Left lung (tissue), 4 donors: ENCODE measurements at regions not wholly inside any gene's neighbourhood (a gene's known extent, or its start where the extent isn't known, plus 50 kb on each side); places are given as distances from the start of the nearest gene placed in this dataset.
"Not testable (repeated sequence)": the region's sequence is repeated elsewhere in the genome, so short reads cannot be mapped to it uniquely, and the experiment has no call there.

Experiments
- ATAC-seq: fragments of 200-7000 bp; cut with Tn5 transposase; one replicate; pipeline ENCODE4 v1.9.1; 2020; ENCODE audit warnings: moderate library complexity
- DNase-seq, 4 donors: peaks; one replicate each; pipeline ENCODE4 v3.0.0-alpha.2; 2013 to 2020
- H3K27ac ChIP-seq, 2 donors: fragments of 200-600 bp; sonication (generic) in 1 of 2; one replicate each; pipeline versions ENCODE4 v1.5.0 to v1.8.0; 2020 to 2021
- H3K27me3 ChIP-seq, 2 donors: fragments of 200-600 bp; sonication (generic) in 1 of 2; one replicate each; pipeline versions ENCODE4 v1.5.0 to v1.8.0; 2020 to 2021
- H3K36me3 ChIP-seq, 2 donors: fragments of 200-600 bp; sonication (generic) in 1 of 2; one replicate each; pipeline versions ENCODE4 v1.5.0 to v1.8.0; 2020 to 2021
- H3K4me1 ChIP-seq, 2 donors: fragments of 200-600 bp; one replicate each; pipeline ENCODE4 v1.8.0; 2021
- H3K4me3 ChIP-seq, 2 donors: fragments of 200-600 bp; sonication (generic) in 1 of 2; one replicate each; pipeline versions ENCODE4 v1.5.0 to v1.8.0; 2020 to 2021; ENCODE audit warnings: mild to moderate bottlenecking in 1 of 2
- H3K9me3 ChIP-seq, 2 donors: fragments of 200-600 bp; sonication (generic) in 1 of 2; one replicate each; pipeline versions ENCODE4 v1.5.0 to v1.8.0; 2020 to 2021
- intact Hi-C, 2 donors: fragments of 100-400 bp; cut with DNase I; formaldehyde crosslinking; loops; one replicate each; pipeline versions ENCODE4 v1.11.2 to v1.14.2; 2022
- TF ChIP-seq, protein P1 (sequence below), 2 donors: fragments of 200-600 bp; sonication (generic) in 1 of 2; IDR thresholded peaks; one replicate each; pipeline versions ENCODE4 v1.5.0 to v1.8.0; 2021; ENCODE audit warnings: antibody characterized with exemption in 2 of 2
- donor health status: DM: no; HTN: yes; CAD: no.
- donor health status: DM: no; HTN: no; CAD: no.

DNA sequence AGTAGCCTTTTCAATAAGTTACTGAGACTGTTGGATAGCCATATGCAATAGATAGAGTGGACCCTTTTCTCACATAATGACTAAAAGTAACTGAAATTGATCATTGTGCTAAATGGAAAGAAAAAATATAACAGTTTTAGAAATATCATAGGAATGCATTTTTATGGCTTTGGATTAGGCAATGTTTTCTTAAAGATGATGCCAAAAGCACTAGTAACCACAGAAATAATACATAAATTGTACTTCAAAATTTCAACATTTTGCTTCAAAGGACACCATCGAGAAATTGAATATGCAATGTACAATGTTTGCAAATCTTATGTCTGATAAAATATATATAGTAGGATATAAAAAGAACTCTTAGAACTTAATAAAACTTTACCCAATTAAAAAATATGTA, 1267.5 kb upstream of the CDH9 start:
- Histone ChIP-seq H3K9me3 (peaks cover 0 to 17% of the 10 kb centered on the region in 2 donors), H3K4me1 (no peaks in the 10 kb centered on the region), H3K36me3 (no peaks in the 10 kb centered on the region), H3K27me3 (no peaks in the 10 kb centered on the region), H3K27ac (no peak overlapping the region), H3K4me3 (no peak overlapping the region)
- ATAC-seq (no peak), DNase-seq (no peak)
- intact Hi-C loops, result no loop called here
- TF ChIP-seq, protein P1, sequence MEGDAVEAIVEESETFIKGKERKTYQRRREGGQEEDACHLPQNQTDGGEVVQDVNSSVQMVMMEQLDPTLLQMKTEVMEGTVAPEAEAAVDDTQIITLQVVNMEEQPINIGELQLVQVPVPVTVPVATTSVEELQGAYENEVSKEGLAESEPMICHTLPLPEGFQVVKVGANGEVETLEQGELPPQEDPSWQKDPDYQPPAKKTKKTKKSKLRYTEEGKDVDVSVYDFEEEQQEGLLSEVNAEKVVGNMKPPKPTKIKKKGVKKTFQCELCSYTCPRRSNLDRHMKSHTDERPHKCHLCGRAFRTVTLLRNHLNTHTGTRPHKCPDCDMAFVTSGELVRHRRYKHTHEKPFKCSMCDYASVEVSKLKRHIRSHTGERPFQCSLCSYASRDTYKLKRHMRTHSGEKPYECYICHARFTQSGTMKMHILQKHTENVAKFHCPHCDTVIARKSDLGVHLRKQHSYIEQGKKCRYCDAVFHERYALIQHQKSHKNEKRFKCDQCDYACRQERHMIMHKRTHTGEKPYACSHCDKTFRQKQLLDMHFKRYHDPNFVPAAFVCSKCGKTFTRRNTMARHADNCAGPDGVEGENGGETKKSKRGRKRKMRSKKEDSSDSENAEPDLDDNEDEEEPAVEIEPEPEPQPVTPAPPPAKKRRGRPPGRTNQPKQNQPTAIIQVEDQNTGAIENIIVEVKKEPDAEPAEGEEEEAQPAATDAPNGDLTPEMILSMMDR (IDR thresholded peaks at IDR 0.05), result no peak

DNA sequence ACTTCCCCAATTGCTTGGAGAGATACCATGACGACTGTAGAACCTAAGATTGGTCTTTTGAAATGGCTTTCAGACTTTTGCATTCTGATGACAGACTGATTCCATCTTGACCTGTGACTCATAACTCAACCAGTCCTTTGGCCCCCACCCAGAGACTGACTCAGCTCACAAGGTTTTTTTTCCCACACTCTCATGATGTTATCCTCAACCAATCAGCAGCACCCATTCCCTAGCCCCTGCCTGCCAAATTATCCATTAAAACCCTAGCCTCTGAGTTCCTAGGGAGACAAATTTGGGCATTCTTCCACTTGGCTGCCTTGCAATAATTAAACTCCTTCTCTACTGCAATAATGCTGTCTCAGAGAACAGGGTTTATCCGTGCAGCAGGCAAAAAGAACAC, 1263.3 kb upstream of the CDH9 start:
- Histone ChIP-seq H3K4me1 (no peaks in the 10 kb centered on the region), H3K9me3 (peaks cover 0 to 15% of the 10 kb centered on the region in 2 donors), H3K36me3 (no peaks in the 10 kb centered on the region), H3K4me3 (no peak overlapping the region), H3K27me3 (no peaks in the 10 kb centered on the region), H3K27ac (no peak overlapping the region)
- DNase-seq, result no peak
- ATAC-seq, result no peak
- intact Hi-C loops, result no loop called here
- TF ChIP-seq, protein P1 (IDR thresholded peaks at IDR 0.05), result no peak

DNA sequence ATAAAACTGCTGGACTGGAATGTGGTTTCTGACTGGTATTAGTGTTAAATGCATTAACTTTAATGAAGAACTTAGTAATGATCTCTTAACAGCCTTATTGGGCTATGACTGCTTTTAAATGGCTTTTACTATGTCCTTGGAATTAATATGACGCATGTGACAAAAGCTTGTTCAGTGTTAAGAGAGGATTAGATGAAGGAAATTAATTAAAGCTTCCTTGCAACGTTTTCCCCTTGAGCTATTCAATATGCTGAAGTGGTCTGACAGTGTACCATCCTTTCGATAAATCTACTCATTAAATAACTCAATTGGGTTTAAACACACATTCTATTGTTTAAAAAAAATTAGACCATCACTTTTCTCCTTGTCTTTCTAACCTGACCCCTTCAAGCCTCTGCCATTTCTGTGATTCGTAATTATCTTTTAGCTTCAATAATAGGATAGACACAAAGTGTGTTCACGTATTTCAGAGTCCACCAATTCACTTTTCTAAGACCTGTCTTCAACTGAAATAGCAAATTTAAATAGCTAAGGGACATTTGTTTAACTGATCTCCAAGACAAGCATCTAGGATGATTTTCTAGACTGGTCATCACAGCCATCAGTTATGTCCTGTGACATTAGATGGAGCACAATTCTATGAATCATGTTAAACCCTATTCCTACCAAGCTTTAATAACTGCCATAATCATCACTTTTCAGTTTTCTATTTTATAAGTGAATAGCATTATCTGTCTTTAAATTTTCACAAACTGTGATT, 1258.0 kb upstream of the CDH9 start:
- Histone ChIP-seq H3K27me3 (no peaks in the 10 kb centered on the region), H3K27ac (no peak overlapping the region), H3K4me3 (no peak overlapping the region), H3K4me1 (no peaks in the 10 kb centered on the region), H3K9me3 (peaks cover 0 to 15% of the 10 kb centered on the region in 2 donors), H3K36me3 (no peaks in the 10 kb centered on the region)
- ATAC-seq, result no peak
- TF ChIP-seq, protein P1 (IDR thresholded peaks at IDR 0.05), result no peak
- intact Hi-C loops, result no loop called here
- DNase-seq, result no peak

DNA sequence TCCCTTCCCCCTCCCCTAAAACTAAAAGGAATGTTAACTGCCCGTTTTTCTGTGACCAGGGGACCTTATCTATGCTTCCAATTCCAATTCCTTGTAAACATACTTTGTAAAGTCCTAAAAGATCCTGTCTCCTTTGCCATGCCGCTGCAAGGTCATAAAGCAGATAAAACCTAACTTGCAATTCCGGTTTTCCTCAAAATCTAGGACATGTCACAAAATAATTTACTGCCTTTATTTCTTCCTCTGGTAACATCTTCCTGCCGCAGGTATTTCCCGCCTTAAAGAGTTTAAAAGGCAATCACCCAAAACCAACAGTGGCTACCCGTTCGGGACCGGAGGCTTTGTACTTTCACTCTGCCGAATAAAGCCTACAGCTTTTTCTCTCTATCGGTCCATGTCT, 1248.6 kb upstream of the CDH9 start:
- DNase-seq, ATAC-seq, H3K4me3 ChIP-seq, H3K36me3 ChIP-seq, intact Hi-C loops, H3K27me3 ChIP-seq, H3K27ac ChIP-seq, H3K9me3 ChIP-seq, H3K4me1 ChIP-seq: not testable (repeated sequence)

DNA sequence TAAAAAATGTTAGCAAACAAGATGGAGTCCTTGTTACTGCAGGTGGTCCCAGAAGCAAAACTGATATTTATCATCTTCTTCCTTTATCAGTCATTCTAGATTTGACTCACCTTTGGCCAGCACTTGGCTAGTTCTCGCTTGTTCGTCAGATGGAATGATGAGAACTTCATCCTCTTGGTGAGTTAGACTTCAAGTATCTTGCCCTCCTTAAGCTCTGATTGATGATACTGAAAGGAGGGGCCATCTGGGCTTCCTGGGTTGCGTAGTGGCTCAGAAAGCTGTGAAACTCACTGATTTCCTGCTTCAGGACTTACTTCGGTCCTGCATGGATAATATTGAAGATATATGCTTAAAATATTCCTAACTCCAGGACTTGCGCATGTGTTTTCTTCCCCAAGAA, 1248.2 kb upstream of the CDH9 start:
- TF ChIP-seq, protein P1 (IDR thresholded peaks at IDR 0.05), result no peak
- Histone ChIP-seq H3K27ac (no peak overlapping the region), H3K9me3 (peaks cover 0 to 3% of the 10 kb centered on the region in 2 donors), H3K36me3 (no peaks in the 10 kb centered on the region), H3K27me3 (no peaks in the 10 kb centered on the region), H3K4me3 (no peak overlapping the region), H3K4me1 (no peaks in the 10 kb centered on the region)
- intact Hi-C loops, result no loop called here
- no peak for DNase-seq
- no peak for ATAC-seq

DNA sequence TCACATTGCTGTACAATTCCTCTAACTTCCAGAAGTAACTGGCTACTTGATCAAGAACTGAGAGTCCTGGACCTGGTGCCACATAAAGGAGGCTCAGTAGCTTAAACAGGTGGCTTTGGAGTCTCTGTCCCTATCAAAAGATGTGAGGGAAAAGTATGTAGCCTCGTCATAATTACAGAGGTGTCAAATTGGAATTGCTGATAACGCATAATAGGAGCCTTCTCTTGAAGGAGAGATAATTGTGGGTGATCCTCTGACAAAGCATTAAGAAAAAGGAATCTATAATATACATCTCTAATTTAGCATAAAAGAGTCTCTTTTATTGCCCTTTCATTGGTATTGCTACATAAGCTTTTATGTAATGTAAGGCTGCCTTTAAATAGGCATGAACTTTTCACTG, 1246.4 kb upstream of the CDH9 start:
- no peaks in the 10 kb centered on the region for H3K36me3 ChIP-seq
- ATAC-seq, result no peak
- no peak overlapping the region for H3K27ac ChIP-seq
- no peaks in the 10 kb centered on the region for H3K27me3 ChIP-seq
- DNase-seq, result no peak
- intact Hi-C loops, result no loop called here
- no peaks in the 10 kb centered on the region for H3K4me1 ChIP-seq
- H3K4me3 ChIP-seq, result no peak overlapping the region
- TF ChIP-seq, protein P1 (IDR thresholded peaks at IDR 0.05), result no peak
- H3K9me3 ChIP-seq, result peaks cover 0 to 3% of the 10 kb centered on the region in 2 donors
